Thyroid gland (tissue), 4 donors: ENCODE measurements at regions not wholly inside any gene's neighbourhood (a gene's known extent, or its start where the extent isn't known, plus 50 kb on each side); places are given as distances from the start of the nearest gene placed in this dataset.

ENCODE experiments used
- POLR2A ChIP-seq, 2 donors: fragments of 450-650 bp; IDR thresholded peaks; one replicate each; pipeline ENCODE4 v1.6.1; 2017; ENCODE audit warnings: antibody characterized with exemption in 2 of 2, mild to moderate bottlenecking in 2 of 2, moderate library complexity in 1 of 2
- TF ChIP-seq, protein P1 (sequence below), 6 experiments: fragments of 200-600 bp in 3 of 6; fragments of 450-650 bp in 3 of 6; sonication (generic) in 3 of 6; IDR thresholded peaks; one replicate each; pipeline ENCODE4 v1.5.1; 2016 to 2019; ENCODE audit warnings: antibody characterized with exemption in 6 of 6, mild to moderate bottlenecking in 2 of 6, inconsistent platforms in 1 of 6, moderate library complexity in 1 of 6

DNA sequence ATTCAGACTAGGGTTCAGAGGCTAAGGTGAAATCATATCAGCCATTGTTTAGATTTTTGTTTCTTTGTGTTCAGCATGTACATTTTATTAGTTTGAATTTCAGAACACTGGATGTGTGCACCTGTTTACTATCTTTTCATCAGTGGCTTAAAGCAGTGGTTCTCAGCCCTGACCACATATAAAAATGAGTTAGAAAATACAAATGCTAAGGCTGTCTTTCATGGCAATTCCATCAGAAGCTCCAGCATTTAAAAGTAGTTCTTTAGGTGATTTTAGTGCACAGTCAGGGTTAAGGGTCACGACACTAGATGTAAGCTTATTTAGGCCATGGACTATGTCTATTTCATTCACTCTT, 213.5 kb downstream of the NECTIN3 start:
- TF ChIP-seq, protein P1, sequence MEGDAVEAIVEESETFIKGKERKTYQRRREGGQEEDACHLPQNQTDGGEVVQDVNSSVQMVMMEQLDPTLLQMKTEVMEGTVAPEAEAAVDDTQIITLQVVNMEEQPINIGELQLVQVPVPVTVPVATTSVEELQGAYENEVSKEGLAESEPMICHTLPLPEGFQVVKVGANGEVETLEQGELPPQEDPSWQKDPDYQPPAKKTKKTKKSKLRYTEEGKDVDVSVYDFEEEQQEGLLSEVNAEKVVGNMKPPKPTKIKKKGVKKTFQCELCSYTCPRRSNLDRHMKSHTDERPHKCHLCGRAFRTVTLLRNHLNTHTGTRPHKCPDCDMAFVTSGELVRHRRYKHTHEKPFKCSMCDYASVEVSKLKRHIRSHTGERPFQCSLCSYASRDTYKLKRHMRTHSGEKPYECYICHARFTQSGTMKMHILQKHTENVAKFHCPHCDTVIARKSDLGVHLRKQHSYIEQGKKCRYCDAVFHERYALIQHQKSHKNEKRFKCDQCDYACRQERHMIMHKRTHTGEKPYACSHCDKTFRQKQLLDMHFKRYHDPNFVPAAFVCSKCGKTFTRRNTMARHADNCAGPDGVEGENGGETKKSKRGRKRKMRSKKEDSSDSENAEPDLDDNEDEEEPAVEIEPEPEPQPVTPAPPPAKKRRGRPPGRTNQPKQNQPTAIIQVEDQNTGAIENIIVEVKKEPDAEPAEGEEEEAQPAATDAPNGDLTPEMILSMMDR (IDR thresholded peaks at IDR 0.05), result no peak
- no peak for TF ChIP-seq POLR2A (IDR thresholded peaks at IDR 0.05)
